H1 (cell line): ENCODE measurements at regions not wholly inside any gene's neighbourhood (a gene's known extent, or its start where the extent isn't known, plus 50 kb on each side); places are given as distances from the start of the nearest gene placed in this dataset.

Experiments
- ASH2L ChIP-seq: fragments of 200-600, 300-600 bp; sonication (generic); IDR thresholded peaks from one replicate; pipeline ENCODE4 v1.7.1; 2017; ENCODE audit warnings: low read length
- CREB1 ChIP-seq: IDR thresholded peaks from 2 replicates; pipeline ENCODE4 v1.6.1; 2012; ENCODE audit warnings: inconsistent platforms
- HDAC2 ChIP-seq, 2 experiments: fragments of 300-600 bp in 1 of 2; sonication (generic) in 1 of 2; IDR thresholded peaks; 2 replicates each; pipeline ENCODE4 v1.6.1; 2011 to 2012; ENCODE audit warnings: low read depth in 2 of 2, low read length in 2 of 2, mild to moderate bottlenecking in 2 of 2, moderate library complexity in 2 of 2, borderline replicate concordance in 1 of 2, inconsistent platforms in 1 of 2
- POU5F1 ChIP-seq: IDR thresholded peaks from 2 replicates; pipeline ENCODE4 v1.6.1; 2011; ENCODE audit warnings: low read depth, mild to moderate bottlenecking, low read length, moderate library complexity
- SIX5 ChIP-seq: IDR thresholded peaks from 2 replicates; pipeline ENCODE4 v1.6.1; 2011; ENCODE audit warnings: mild to moderate bottlenecking, low read depth, low read length
- SRF ChIP-seq: IDR thresholded peaks from 2 replicates; pipeline ENCODE4 v1.6.1; 2011; ENCODE audit warnings: mild to moderate bottlenecking, low read depth, low read length, moderate library complexity
- ZNF274 ChIP-seq: IDR thresholded peaks from 2 replicates; pipeline ENCODE4 v1.7.0; 2012; ENCODE audit warnings: low read length, borderline replicate concordance; ENCODE audit errors: extremely low read depth

DNA sequence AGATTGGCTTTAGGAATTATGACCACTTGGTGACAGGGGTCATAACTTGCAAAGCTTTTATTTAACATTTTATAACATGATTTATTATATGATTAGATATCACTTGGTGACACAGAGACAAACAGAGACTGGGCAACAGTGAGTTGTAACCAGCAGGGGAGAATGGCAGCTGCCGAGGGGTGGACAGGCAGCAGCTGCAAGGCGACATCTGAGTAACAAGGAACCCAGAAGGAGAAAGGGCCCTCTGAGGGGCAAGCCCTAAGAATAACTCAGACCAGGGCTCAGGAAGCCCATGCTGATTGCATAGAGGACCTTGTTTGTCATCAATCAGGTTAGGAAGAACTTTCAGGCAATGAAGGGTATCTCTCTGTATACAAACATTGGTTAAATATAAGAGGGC, 339.9 kb upstream of the SOX11 start (continued):
- TF ChIP-seq ZNF274 = no peak
- no peak for TF ChIP-seq SIX5
- TF ChIP-seq POU5F1 = no peak
- no peak for TF ChIP-seq ASH2L
- no peak for TF ChIP-seq HDAC2 (IDR thresholded peaks at IDR 0.05; ENCODE audit: borderline replicate concordance in 1 of 2, low read depth in 2 of 2, low read length in 2 of 2)
- TF ChIP-seq SRF = no peak
- TF ChIP-seq CREB1 = no peak
